GM12878 (cell line): ENCODE measurements at regions not wholly inside any gene's neighbourhood (a gene's known extent, or its start where the extent isn't known, plus 50 kb on each side); places are given as distances from the start of the nearest gene placed in this dataset.

Source experiments
- CTCF ChIP-seq, 3 experiments: IDR thresholded peaks in 2 of 3; conservative IDR thresholded peaks in 1 of 3; 2 replicates each; pipeline ENCODE4 v1.5.1; 2011; ENCODE audit warnings: low read depth in 3 of 3, low read length in 3 of 3, mild to moderate bottlenecking in 3 of 3, control low read depth in 2 of 3, moderate library complexity in 2 of 3, inconsistent platforms in 1 of 3, mixed read lengths in 1 of 3; ENCODE audit not compliant: control insufficient read depth in 2 of 3, insufficient read depth in 1 of 3; ENCODE audit errors: extremely low read depth in 1 of 3
- HCFC1 ChIP-seq: fragments of 150-350 bp; IDR thresholded peaks from 2 replicates; pipeline ENCODE4 v1.6.1; 2014; ENCODE audit warnings: low read length
- LARP7 ChIP-seq: fragments of 450-650 bp; IDR thresholded peaks from 2 replicates; pipeline ENCODE4 v1.6.1; 2017; ENCODE audit warnings: mild to moderate bottlenecking
- MTA3 ChIP-seq: IDR thresholded peaks from 2 replicates; pipeline ENCODE4 v1.6.1; 2012; ENCODE audit warnings: low read length, inconsistent platforms, borderline replicate concordance
- NKRF ChIP-seq: fragments of 450-650 bp; conservative IDR thresholded peaks from 2 replicates; pipeline ENCODE4 v1.6.1; 2017; ENCODE audit warnings: mild to moderate bottlenecking, moderate library complexity
- PKNOX1 ChIP-seq: fragments of 450-650 bp; IDR thresholded peaks from 2 replicates; pipeline ENCODE4 v1.6.1; 2016; ENCODE audit warnings: mild to moderate bottlenecking
- PML ChIP-seq: IDR thresholded peaks from 2 replicates; pipeline ENCODE4 v1.6.1; 2012; ENCODE audit warnings: low read length, inconsistent platforms

GRCh38 chr4:124227981-124228380 lies 484.6 kb downstream of the ANKRD50 start:
- TF ChIP-seq NKRF = no peak
- TF ChIP-seq PKNOX1 = no peak
- TF ChIP-seq CTCF (IDR thresholded peaks at IDR 0.05 in 2 of 3, conservative IDR thresholded peaks at IDR 0.05 in 1 of 3; ENCODE audit: control insufficient read depth in 2 of 3, extremely low read depth in 1 of 3, insufficient read depth in 1 of 3, low read depth in 3 of 3, low read length in 3 of 3) = no peak
- no peak for TF ChIP-seq HCFC1
- no peak for TF ChIP-seq PML
- no peak for TF ChIP-seq MTA3
- TF ChIP-seq LARP7 = no peak
